HG03558 (cell line): ENCODE measurements at regions not wholly inside any gene's neighbourhood (a gene's known extent, or its start where the extent isn't known, plus 50 kb on each side); places are given as distances from the start of the nearest gene placed in this dataset.
"Not testable (repeated sequence)": the region's sequence is repeated elsewhere in the genome, so short reads cannot be mapped to it uniquely, and the experiment has no call there.

Experiments used
- ATAC-seq: cut with Tn5 transposase; IDR thresholded peaks from one replicate; pipeline ENCODE4 v1.9.1; 2021; ENCODE audit warnings: moderate number of reproducible peaks; ENCODE audit not compliant: unreplicated experiment; ENCODE audit errors: extremely low read depth

GRCh38 chr2:185472574-185472973 is 266.0 kb upstream of the FSIP2 start:
- no peak for ATAC-seq

- ATAC-seq: no peak
Observed at GRCh38 chr2:185473838-185474237, 264.8 kb upstream of the FSIP2 start.

GRCh38 chr2:185475914-185476313 is 262.7 kb upstream of the FSIP2 start:
- no peak for ATAC-seq

- no peak for ATAC-seq
Observed at GRCh38 chr2:185477452-185477851, 261.2 kb upstream of the FSIP2 start.

DNA sequence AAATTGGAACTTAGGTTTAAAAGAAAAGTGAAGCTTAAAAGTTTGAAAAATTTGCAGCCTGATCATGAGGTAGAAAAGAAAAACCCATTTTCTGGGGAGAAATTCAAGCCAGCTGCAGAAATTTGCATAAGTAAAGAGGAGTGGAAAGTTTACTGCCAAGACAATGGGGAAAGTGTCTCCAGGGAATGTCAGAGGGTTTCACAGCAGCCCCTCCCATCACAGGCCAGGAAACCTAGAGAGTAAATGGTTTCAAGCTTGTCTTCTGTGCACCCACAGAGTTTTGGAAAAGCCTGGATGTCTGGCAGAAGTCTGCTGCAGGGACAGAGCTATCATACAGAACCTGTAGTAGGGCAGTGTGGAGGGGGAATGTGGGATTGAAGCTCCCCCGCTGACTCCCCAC is 254.0 kb upstream of the FSIP2 start:
- no peak for ATAC-seq

- no peak for ATAC-seq
Observed at GRCh38 chr2:185502351-185502750, 236.3 kb upstream of the FSIP2 start.

DNA sequence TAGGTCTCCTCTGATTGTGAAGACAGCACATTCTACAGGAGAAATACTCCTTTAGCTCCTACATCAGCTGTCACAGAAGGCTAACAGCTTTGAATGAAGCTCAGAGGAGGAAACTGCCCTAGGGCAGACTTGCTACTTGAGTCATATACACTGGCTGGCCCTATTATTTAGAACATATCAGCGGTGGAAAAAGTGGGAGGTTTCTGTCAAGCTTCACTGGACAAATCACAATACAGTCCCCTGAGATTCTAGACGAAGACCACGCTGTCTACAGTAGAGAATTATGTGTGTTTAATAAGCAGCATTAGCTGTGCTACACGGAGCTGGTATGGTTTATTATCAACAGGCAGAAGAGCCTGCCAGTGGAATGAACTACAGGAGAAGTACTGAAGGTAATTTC is 230.9 kb upstream of the FSIP2 start:
- ATAC-seq: no peak

DNA sequence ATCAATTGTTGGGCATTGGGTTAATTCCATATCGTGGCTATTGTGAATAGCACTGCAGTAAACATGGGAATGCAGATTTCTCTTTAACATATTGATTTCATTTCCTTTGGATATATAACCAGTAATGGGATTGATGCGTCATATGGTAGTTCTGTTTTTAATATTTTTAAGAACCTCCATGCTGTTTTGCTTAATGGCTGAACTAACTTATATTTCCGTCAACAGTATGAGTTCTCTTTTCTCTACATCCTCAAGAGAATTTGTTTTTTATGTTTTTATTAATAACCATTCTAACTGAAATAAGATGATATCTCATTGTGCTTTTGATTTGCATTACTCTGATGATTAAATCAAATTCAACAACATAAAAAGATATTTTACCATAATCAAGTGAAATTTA is 228.5 kb upstream of the FSIP2 start:
- ATAC-seq: no peak

DNA sequence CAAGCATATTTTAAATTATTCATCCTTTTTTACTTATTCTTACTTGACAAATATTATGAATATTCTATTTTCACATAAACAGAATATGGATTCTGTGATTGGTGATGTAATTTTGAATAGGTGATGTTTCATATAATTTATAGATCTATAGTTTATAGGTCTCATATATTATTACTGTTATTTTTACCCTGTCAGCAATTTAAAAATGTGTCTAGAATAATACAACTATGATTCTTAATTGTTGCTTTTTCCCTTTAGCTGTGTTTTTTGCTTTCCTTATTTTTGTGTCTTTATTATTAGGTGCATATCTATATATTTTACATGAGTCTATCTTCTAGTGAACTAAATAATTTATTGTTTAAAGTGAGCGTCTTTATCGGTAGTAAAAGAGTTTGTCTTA is 226.7 kb upstream of the FSIP2 start:
- no peak for ATAC-seq

DNA sequence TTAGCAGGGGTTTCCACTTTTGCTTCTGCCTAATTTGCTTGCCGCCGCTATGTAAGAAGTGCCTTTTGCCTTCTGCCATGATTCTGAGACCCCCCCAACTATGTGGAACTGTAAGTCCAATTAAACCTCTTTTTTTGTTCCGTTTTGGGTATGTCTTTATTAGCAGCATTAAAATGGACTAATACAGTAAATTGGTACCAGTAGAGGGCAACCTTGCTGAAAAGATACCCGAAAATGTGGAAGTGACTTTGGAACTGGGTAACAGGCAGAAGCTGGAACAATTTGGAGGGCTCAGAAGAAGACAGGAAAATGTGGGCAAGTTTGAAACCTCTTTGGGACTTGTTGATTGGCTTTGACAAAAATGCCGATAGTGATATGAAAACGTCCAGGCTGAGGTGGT is 216.1 kb upstream of the FSIP2 start:
- no peak for ATAC-seq

- ATAC-seq: not testable (repeated sequence)
Observed at GRCh38 chr2:185524242-185524641, 214.4 kb upstream of the FSIP2 start.

DNA sequence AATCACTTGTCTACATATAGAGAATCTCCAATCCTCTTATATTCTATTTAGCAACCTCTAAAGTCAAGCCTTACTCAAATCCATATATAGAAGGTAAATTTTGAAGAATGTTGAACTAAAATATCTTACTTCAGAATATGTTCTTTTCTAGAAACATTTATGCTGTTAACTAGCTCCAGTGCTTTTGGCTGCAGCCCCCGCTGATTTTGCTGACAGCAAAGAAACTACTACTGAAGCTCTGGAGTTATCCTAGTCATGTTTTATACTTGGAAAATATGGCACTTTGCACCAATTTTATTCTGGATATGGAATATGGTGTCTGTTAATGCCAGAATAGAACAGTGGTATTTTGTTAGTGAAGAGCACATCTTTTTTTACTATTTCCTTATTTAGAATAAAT is 212.4 kb upstream of the FSIP2 start:
- ATAC-seq: no peak

DNA sequence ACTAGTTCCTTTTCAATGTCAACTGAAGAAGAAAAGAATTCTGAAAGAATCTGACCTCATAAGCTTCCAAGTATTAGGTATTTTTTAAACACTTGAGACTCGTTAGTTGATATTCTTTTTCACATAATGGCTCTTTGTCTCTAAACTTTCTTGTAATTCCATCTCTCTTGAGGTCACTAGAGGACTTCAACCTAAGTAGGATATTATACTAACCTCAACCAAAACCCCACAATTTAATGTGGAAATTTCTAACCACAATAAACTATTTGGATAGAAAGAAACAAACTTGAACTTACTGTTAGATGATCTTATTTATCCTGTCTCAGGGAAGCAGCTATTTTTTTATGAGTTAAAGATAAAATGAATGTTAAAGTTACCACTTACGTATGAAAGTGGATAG is 206.9 kb upstream of the FSIP2 start:
- ATAC-seq: no peak

- ATAC-seq: no peak
Observed at GRCh38 chr2:185537689-185538088, 200.9 kb upstream of the FSIP2 start.

- ATAC-seq: no peak
Observed at GRCh38 chr2:185567196-185567595, 171.4 kb upstream of the FSIP2 start.

GRCh38 chr2:185567940-185568339 is 170.7 kb upstream of the FSIP2 start:
- ATAC-seq: no peak

DNA sequence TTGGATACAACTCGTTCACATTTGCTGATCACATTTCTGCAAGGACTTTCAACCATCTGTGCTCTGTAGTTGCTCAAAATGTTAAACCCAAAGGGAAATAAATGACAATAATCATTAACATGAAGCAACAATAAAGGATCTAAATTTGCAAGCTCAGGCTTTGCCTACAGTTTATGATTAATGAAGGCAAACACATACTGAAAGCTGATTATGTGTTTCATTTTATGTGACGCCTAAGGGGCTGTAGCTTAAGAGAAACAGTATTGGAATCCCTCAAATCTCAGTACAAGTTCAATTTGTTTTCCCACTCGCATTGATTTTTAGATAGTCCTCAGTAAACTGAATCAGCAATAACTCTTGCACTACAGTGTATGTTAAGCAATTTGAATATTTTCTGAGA is 160.3 kb upstream of the FSIP2 start:
- ATAC-seq: no peak

- ATAC-seq: no peak
Observed at GRCh38 chr2:185583058-185583816, 155.4 kb upstream of the FSIP2 start.

DNA sequence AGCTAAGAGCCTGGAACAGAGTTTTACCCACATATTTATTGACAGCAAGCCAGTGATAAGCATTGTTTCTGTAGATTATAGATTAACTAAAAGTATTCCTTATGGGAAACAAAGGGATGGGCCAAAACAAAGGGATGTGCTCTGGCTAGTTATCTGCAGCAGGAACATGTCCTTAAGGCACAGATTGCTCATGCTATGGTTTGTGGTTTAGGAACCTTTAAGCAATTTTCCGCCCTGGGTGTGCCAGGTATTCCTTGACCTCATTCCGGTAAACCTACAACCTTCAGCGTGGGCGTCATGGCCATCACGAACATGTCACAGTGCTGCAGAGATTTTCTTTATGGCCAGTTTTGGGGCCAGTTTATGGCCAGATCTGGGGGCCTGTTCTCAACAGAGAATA is 153.4 kb upstream of the FSIP2 start:
- not testable (repeated sequence) for ATAC-seq

GRCh38 chr2:185591276-185591675 is 147.3 kb upstream of the FSIP2 start:
- ATAC-seq: not testable (repeated sequence)

- no peak for ATAC-seq
Observed at GRCh38 chr2:185607945-185608344, 130.7 kb upstream of the FSIP2 start.

DNA sequence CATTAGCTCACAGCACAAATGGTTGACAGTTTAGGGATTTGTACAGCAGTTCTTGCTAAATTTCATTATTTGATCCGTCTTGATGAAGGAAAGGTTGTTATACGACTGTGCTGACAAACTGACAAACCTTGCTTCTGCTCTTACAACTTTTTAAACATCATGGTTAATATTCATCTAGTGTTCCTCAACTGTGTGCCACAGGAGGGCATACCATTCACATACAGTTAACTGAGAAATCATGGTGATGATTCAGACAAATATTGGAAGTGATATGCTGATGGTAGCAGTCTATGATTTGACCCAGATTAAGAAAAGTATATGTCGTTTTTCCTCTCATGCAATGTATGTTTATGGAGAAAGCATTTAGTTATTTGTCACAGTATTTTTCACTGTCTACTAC is 129.8 kb upstream of the FSIP2 start:
- no peak for ATAC-seq

GRCh38 chr2:185610301-185610700 is 128.3 kb upstream of the FSIP2 start:
- ATAC-seq: no peak
